Fibroblast of lung (primary cell): ENCODE measurements at regions not wholly inside any gene's neighbourhood (a gene's known extent, or its start where the extent isn't known, plus 50 kb on each side); places are given as distances from the start of the nearest gene placed in this dataset.

Source experiments
- EZH2 ChIP-seq: IDR thresholded peaks from 2 replicates; pipeline ENCODE4 v1.5.1; 2012; ENCODE audit warnings: low read length, control low read depth, mild to moderate bottlenecking; ENCODE audit errors: missing control alignments
- TF ChIP-seq, protein P1 (sequence below), 2 donors: IDR thresholded peaks in 1 of 2; conservative IDR thresholded peaks in 1 of 2; 1 replicate in 1 of 2; 2 replicates in 1 of 2; pipeline ENCODE4 v1.5.1; 2011 to 2012; ENCODE audit warnings: low read length in 2 of 2, control low read depth in 1 of 2, inconsistent platforms in 1 of 2, low read depth in 1 of 2, mild to moderate bottlenecking in 1 of 2

DNA sequence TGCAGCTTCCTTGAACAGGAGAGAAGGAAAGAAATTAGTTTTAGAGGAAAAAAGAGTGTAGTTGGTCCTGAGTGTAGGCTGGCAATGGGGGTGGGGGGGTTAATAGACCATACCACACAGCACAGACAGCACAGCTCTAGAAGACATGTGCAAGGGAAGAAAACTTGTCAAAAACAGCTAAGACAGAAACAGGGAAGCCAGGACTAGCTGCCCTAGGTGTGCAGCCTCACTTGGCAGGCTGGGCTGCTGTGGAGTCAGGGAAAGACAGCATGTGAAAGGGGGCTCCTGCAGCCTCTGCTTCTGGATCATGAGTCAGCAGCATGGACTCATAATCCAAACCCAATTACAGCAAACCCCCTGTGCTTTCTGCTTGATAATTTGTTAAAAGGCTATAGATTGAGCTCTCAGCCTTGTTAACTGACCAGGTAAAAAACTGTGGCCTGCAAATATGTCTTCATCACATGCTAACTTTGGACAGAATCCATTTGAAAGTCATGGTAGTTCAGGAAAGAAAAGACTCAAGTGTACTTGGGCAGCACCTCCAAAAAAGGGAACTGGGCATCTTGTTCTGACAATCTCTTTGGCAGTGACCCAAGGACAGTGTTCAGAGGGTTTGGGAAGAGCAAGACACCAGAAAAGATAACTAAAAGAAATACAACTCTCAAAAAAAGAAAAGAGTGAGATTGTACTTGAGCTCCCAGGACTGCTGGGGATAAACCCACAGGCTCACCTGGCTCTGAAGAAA lies 142.2 kb upstream of the VWC2 start:
- TF ChIP-seq, protein P1, sequence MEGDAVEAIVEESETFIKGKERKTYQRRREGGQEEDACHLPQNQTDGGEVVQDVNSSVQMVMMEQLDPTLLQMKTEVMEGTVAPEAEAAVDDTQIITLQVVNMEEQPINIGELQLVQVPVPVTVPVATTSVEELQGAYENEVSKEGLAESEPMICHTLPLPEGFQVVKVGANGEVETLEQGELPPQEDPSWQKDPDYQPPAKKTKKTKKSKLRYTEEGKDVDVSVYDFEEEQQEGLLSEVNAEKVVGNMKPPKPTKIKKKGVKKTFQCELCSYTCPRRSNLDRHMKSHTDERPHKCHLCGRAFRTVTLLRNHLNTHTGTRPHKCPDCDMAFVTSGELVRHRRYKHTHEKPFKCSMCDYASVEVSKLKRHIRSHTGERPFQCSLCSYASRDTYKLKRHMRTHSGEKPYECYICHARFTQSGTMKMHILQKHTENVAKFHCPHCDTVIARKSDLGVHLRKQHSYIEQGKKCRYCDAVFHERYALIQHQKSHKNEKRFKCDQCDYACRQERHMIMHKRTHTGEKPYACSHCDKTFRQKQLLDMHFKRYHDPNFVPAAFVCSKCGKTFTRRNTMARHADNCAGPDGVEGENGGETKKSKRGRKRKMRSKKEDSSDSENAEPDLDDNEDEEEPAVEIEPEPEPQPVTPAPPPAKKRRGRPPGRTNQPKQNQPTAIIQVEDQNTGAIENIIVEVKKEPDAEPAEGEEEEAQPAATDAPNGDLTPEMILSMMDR (conservative IDR thresholded peaks at IDR 0.05 in 1 of 2, IDR thresholded peaks at IDR 0.05 in 1 of 2; ENCODE audit: low read depth in 1 of 2, low read length in 2 of 2): no peak
- TF ChIP-seq EZH2: no peak
